ENCODE measurements at regions not wholly inside any gene's neighbourhood (a gene's known extent, or its start where the extent isn't known, plus 50 kb on each side); places are given as distances from the start of the nearest gene placed in this dataset.

DNA sequence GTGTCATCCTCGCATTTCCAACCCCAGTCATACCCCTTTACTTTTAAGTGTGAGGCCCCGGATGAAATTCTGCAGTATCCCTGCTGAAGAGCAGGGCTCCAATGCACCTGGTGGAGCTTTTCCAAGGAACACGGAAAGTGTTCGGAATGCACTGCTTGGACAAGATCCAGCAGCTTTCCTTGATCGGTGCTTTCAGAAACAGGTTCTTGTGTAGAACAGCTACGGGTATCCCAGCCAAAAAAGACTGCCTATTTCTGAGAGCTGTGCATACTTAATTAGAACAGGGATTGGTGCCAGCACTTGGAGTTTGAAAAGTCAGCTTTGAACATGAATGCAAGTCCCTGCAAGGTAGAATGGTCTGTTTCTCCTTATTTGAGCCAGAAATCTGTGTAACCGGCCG is 87.2 kb upstream of the C1QTNF9B start:
- no peak for DNase-seq

DNA sequence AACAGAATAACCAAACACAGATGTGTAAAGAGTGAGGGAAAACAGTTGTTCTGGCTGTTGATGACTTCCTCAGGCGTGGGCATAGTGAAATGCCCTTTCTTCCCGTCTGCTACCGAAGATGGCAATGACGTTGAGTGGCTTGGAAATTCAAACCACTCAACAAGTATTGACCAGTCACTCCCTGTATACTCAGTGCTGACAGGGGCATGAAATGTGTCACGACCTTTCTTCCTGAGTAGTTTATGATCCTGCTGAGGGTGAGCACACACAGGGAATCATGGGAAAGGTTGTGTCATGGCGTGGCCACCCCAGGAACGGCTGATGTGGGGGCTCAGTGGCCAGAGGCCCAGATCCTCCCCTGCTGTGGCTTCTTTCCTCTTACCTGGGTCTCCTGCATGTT is 87.8 kb upstream of the C1QTNF9B start:
- DNase-seq: no peak

DNA sequence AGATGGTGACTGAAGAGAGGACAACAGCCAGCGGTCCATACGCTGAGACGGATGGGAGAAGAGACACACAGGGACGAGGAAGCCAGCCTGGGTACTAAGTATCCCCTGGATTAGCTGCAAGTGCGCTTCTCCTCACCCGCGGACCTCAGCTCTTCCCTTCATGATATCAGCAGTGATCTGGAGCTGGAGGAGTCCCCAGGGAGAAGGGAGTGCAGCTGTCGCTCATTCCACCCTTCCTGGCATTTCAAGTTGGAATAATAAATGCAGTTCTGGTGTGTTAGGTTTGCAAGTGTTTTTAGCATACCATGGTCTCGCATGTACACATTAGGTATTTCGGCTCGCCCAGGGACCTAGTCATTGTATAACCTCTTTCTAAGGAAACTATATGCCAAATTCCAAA is 88.5 kb upstream of the C1QTNF9B start:
- DNase-seq: peak; percentile 48

DNA sequence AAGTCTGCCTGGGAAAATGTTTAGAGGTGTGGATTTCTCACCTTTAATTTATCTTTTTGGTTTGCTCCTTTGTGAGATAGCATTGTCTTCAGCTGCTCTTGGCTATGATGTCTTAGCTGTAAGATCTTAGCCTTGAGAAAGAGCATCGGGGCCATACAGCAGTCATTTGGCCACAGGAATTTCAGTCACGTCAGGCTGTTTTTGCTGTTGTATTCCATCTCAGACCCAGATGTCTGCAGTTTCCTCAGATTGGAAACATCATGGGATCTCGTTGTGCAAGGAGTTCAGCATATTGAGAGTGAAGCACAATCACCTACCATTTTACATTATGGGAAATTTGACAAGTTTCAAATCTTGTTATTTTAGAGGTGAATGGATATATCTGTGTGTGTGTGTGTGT is 89.3 kb upstream of the C1QTNF9B start:
- DNase-seq: no peak

DNA sequence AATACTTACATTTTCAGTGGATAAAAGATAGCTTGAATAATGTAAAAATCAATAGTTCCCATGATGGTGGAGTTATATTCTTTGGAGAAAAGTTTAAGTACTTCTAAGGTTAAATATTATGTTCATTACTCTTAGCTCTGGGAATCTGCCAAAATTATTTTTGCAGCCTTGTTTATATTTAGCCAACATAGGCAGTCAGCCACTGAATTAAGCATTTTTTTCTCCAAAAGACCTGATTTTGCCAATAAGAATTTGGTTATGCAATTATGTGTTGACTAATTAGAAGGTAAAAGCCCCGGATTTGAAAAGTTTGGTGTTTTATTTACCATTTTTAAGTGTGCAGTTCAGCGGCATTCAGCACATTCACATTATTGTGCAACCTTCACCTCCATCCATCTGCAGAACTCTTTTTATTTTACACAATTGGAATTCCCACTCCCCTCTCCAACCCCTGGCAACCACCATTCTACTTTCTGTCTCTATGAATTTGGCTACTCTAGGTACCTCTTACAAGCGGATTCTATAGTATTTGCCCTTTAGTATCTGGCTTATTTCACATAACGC is 90.1 kb upstream of the C1QTNF9B start:
- no peak for DNase-seq

DNA sequence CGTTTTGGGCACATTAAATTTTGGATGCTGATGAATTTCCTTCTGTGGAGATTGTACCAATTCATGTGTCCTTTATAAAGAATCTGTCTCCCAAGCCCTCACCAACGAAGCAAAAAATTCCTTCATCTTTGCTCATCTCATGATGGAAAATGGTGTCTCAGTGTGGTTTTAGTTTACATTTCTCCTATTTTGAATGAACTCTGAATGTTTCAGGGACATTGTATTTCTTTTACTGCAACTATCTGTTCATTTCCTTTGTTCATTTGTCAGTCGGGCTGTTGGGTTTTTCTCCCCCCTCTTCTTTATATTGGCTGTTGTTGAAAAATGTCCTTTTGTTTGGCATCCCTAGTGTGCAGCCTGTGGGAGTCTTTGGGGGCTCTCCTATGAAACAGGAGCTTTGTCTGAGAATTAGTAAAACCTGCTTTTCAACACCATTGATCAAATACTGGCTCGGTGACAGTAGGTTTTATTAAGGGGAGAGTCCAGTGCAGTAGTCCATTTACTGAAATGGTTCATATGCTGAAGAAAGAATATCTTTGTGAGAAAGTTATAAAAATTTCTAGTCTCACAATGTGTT is 91.3 kb upstream of the C1QTNF9B start:
- no peak for DNase-seq

DNA sequence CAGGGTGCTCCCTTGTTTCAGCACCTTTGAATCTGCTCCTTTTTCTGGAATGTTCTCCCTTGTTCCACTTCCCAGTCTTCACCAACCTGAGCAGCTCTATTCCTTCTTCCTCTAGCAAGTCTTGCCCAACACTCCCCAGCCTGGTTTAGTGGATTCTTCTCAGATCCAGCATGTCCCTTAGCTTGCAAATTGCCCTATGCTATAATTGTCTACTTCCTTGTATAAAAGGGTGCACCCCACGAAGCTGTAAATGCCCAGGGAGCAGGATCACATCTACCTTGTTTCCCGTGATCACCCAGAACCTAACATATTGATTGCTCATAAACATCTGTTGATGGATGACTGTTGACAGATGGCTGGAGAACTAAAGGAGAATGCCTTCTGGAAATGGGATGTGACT is 93.2 kb upstream of the C1QTNF9B start:
- no peak for DNase-seq

DNA sequence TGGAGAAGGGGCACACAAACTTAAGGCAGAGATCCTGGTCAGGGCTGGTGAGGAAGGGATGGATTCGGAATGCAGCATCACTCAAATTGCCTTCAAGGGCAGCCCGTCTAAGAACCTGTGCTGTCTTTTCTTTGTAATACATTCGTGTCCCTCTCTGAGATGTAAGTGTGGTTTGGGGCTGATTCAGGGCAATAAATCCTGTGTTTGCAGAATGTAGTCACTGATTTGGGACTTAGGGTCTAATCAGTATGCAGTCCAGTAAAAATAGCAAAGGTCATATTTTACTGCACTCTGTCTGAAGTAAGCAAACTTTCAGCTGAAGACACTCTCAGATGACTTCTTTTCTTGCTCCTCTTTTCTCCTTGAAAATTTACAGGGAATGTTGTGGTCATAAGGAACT is 93.8 kb upstream of the C1QTNF9B start:
- no peak for DNase-seq

DNA sequence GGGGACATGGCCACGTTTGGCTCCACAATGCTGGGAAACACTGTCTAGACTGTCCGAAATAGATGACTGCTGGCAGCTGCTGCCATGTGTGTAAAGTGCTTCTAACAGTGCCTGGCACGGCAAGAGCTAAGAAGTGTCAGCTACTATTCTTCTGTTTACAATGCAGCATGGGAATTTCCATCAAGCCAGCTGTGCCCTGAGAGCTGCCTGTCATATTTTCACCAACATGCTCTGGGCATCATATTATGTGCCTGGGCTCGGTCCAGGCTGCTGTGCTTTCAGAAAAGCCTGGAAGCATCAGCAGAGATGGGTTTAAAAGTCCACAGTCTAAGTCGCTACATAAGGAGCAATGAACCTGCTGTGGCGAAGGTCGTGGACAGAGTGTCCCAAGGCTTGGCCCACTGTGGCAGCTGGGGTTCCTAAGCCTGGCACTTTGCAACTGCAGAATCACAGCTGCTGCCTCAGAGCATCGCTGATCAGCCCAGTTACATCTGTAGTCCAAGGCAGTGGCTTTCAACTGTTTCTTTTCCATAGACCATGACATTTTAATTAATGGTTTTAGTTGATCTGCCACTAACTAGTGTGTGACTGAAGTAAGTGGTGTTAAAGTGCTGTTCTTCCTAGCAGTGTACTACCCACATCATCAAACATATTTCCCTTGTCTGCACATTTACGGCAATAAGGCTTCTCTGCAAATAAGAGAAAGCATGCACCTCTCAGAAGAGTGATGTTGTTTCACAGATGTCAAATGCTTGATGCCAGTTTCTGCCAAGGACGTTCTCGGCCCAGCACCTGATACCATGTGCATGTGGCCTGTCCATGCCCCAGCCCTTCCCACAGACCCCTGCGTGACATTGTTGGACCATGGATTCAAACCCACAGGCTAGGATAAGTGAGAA is 95.7 kb upstream of the C1QTNF9B start:
- DNase-seq: peak; percentile 76

DNA sequence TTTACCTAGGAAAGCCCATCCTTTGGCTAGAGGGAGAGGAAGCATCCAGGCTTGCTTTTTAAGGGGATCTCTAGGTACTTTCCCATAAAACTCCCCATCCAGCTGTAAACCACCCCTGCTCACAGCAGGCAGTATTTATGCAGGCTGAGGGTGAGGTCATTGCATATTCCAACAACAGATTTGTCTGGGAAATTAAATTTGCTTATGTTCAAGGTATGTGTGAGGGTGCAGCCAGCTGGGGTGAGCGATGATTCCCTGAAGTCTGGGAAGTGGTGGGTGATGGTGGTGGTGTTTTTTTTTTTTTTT is 96.3 kb upstream of the C1QTNF9B start:
- no peak for DNase-seq

DNA sequence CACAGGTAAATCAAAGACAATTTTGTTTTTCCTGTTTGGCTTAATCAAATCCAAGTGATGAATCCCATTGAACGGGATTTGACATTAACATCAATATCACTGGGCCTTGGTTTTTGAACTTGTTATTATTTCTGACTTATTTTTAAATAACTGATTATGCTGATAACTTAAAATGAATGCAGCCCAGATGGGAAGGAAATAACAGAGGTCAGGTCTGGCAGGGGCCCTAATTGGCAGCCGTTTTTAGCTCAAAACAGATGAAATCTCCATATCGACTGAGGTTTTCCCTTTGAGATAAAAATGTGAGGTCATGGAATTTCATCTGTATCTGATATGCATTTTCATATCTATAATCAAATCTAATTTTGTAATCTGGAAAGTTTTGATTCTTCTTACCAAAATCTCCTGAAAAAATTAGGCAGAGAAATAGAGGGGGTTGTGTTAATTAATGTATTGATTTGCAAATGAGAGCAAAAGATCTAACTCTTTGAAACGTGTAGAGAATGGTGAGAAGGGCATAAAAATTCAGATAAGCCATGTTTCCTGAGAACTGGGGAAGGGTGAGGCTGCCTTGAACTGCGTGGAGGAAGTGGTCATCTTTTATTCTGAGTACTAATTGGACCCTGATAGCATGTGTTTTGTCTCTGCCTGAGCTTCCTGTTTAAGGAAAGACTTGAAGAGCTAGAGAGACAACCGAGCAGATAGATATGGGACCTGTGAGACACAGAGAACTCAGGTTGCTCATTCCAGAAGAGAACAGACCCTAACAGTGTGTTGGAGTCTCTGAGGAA is 98.2 kb upstream of the C1QTNF9B start:
- DNase-seq: no peak

DNA sequence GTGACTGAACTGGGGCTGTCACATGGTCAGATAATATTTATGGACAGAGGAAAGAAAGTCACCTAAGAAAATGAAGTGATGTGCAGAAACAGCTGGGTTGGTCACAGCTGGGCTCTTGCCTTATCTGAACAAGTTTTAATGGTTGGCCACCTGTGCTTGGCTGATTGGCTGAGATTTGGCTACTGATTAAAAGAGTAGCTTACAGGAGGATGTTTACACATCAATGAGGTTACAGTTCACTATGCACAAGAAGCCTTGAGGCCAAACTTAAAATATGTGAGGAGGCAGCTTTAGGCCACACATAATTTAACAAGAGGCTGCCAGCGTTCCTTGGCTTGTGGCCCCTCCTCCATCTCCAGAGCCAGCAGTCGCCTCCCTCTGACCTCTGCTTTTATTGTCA is 99.2 kb upstream of the C1QTNF9B start:
- no peak for DNase-seq

DNA sequence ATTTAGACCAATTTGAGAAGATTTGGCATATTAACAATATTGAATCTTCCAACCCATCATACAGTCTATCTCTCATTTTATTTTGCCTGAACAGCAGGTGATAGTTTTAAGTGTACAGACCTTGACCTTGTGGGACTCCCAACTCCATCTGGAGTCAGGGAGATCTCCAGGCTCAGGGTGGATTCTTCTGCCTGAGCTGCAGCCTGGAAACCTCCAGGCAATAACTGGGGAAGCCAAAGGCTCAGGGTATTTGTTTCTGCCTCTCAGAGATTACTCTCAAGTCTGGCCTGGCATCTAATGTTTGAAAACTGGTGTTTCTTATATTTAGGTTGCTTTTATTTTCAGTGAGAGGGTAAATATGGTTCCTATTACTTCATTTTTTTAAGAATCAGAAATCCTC is 102.1 kb upstream of the C1QTNF9B start:
- DNase-seq: no peak

DNA sequence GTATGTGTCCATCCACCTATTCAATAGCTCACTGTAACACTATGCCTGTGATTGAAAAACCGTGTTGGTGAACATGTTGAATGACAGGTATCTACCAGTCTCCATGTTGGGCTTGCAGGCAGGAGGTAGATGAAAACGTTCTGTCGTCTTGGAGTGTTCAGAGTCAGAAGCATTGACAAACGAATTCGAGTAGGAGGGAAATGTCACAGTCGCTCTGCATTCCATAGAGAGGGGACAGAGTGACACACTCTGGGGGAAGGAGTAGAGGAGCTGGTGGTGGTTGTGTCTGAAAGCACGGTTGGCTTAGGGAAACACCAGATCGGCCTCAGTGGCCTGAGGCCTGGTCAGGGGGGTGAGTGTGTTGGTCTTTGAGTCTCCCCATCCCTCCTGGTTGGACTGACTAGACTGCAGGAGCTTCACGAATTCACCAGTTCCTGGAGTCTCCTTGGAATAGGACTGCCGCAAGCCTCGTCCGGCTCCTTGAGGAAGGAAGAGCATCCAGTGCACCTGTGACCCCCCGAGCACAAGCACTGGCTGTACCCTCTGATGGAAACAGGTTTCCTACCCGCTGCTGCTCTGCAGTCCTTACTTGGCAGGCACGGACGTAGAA is 105.0 kb upstream of the C1QTNF9B start:
- DNase-seq: no peak

DNA sequence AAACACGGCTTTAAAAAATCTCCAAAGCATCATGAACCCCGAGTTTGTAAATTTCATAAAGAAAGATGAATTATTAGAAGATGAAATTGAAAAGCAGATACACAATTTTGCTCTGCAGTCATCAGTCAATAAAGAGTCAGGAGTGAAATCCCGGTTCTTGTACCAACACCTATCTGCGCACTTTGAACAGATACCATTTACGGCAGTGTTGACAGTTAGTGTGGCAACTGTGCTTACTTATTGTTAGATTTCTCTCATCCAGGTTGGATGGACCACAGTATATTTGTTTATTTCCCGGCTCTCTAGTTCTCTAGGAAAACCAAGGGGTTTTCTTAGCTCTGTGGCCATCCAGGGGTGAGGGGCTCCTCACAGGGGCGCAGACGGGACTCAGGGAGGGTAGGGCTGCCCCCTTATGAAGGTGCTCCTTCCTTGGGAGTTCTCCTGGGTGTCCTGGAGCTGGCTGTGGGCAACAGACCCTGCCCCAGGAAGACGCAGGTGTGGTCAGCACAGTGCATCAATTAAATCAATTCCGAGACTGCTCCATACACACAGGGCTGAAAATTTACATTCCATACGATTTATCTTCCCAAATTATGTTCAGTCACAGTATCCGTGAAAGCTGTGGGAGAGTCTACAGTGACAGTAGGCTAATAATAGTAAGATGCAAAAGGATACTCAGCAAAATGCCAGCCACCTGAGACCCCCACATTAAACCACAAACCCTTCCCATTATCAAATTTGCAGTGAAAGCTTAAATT is 107.0 kb upstream of the C1QTNF9B start:
- no peak for DNase-seq

DNA sequence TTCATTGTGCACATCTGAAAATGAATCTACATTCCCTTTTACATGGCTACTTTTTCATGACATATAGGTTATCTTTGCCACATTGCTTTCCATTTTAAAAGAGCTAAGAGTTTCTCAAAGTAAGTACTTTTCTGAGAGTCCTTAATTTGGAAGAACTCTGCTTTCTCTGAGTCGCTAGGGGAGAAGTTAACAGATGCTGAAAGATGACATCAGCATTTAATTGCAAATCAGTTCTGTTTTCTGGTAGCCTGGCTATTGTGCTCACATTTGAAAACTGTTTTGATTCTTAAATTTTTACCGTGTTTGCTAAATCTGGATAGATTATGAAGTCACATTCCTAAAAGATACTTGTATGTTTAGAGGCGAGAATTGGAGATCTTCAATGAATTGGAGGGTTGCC is 107.7 kb upstream of the C1QTNF9B start:
- no peak for DNase-seq

DNA sequence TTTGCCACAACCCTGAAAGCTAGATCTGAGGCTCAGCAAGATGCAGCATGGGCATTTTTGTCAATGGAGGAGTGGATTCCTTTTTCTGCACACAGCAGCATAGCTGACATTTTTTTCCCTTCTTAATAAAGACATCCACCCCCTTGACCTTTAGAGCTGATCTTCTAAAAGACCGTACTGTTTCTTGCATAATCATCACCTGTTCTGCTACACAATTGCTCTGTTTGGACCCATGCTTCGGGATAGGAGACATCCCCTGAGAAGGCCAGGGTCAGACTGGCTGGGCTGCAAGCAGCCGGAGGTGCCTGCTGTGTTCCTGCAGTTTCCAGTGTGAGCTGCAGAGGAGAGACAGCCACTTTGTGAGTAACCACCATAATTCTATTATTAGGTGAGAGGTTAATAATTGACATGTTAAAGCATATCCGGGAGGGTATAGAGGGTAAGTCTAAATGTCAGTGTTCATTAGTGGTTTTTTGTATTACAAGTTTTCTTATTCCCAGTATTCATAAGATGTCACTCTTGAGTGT is 108.5 kb upstream of the C1QTNF9B start:
- DNase-seq: no peak

DNA sequence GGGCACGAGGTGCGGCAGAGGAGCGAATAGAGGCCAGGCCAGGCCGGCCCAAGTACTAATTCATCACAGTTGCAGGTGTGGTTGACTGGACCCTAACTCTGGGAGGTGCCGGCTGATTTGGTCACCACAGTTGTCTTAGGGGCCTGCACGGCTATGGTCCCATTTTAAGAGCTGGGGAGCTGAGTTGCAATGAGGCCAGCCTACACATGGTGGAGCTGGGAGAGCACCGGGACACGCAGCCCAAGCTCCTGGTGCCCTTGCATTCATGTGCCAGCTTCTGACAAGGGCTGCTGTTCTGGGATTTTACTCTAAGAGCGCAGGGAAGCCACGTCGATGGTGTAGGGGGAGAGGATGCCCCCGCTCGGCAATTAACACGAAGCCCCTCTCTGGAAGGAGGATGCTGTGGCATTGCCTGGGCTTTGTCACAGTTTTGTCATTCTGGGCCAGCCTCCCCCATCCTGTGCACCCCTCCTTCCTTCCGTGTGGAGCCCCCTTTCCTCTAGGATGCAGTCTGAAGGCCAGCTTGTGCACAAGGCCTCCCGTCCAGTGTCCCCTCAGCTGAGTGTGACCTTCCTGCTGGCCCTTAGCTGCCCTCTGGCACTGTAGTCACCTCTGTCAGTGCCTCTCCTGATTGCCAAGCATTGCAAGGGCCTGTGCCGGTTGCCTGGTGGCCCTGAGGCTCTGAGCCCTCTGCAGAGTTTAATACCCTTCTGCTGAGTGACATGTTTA is 109.4 kb upstream of the C1QTNF9B start:
- DNase-seq: no peak

DNA sequence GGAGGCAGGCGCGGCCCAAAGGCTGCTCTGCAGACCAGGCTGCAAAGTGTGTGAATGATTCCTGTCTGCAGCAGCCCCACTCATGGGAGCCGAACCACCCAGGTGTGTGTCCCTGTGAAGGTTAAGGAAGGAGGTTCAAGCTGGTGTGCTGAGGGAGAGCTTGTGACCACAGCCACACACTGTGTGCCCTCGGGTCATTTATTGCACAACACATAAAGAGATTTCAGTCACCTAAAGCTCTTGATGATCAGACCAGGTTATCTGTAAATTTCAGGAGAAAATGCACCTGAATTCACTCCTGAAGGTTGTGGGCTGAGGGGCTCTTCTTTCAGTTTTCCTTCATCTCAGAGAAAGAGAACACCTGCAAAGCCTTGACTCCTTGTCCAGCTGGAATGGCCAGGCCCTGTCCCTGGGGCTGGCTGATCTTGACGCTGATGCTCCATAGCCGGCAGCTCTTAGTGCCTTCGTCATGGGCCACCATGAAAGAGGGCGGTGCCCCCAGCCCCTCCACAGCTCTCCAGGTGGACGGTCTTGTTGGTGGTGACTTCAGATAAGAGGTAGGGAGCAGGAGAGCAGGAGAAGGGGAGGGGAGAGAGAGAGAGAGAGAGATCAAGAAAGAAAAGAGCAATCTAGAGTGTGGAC is 110.8 kb upstream of the C1QTNF9B start:
- DNase-seq: no peak

DNA sequence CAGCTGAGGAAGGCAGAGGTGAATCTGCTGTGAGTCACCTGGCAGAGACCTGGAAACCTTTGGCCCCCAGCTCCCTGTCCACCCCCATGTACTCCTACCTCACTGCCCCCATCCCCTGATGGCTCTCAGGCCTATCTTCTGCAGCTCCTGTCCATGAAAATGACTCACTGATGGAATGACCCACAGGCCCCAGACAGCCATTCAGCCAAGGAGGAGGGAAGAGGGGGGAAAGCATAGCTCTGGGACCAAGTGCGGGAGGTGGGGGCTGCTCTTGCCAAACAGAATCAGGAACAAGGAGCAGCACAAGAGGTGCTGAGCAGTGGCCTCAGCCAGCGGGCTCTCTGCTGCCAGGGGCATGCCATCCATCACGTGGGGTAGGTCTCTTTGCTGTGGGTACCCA is 111.4 kb upstream of the C1QTNF9B start:
- no peak for DNase-seq

DNA sequence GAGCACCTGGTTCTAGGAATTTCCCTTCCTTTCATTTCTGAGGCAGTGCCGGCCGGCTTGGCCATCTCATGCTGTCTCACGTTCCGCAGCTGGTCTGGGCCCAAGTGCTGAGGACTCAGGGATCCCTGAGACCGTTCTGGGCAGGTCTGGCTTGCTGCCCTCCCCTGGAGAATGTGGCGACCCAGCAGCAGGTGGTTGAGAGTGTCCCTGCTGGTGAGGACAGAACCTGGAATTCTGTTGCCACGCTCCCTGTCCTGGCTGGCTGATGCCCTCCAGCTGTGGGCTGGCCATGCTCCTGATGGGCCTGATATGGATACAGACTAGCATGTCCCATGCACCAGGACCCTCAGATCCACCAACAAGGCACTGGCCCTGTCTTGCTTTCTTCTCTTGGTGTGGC is 114.0 kb upstream of the C1QTNF9B start:
- no peak for DNase-seq
